GM23248 (cell line): ENCODE measurements at regions not wholly inside any gene's neighbourhood (a gene's known extent, or its start where the extent isn't known, plus 50 kb on each side); places are given as distances from the start of the nearest gene placed in this dataset.

Experiments used
- EZH2 ChIP-seq: fragments of 200-600 bp; sonication (generic); IDR thresholded peaks from 2 replicates; pipeline ENCODE4 v1.6.1; 2018; ENCODE audit warnings: antibody characterized with exemption, mild to moderate bottlenecking; ENCODE audit not compliant: insufficient read depth, poor library complexity, severe bottlenecking
- EZH2phosphoT487 ChIP-seq: fragments of 200-600 bp; sonication (generic); IDR thresholded peaks from 2 replicates; pipeline ENCODE4 v1.6.1; 2018; ENCODE audit warnings: antibody characterized with exemption, moderate library complexity, mild to moderate bottlenecking, low read depth; ENCODE audit not compliant: insufficient read depth

GRCh38 chr10:78254013-78254412 is 220.3 kb downstream of the RPS24 start:
- no peak for TF ChIP-seq EZH2phosphoT487
- no peak for TF ChIP-seq EZH2
